Lung (tissue), 11 donors: ENCODE measurements at regions not wholly inside any gene's neighbourhood (a gene's known extent, or its start where the extent isn't known, plus 50 kb on each side); places are given as distances from the start of the nearest gene placed in this dataset.

ENCODE experiments used
- ATAC-seq: fragments of 200-7000 bp; cut with Tn5 transposase; one replicate; pipeline ENCODE4 v1.9.1; 2020; ENCODE audit warnings: moderate number of reproducible peaks; ENCODE audit not compliant: insufficient read depth, low FRiP score
- DNase-seq, 3 donors: peaks; one replicate each; pipeline ENCODE4 v3.0.0-alpha.2; 2013 to 2017
- H3K27ac ChIP-seq, 2 donors: one replicate each; pipeline ENCODE4 v1.5.1; 2013; ENCODE audit warnings: mild to moderate bottlenecking in 2 of 2, moderate library complexity in 2 of 2, control low read depth in 1 of 2, inconsistent platforms in 1 of 2, low read depth in 1 of 2, low read length in 1 of 2
- H3K27me3 ChIP-seq, 3 donors: one replicate each; pipeline ENCODE4 v1.5.1; 2013; ENCODE audit warnings: low read length in 2 of 3; ENCODE audit not compliant: control insufficient read depth in 3 of 3, insufficient read depth in 3 of 3
- H3K36me3 ChIP-seq, 4 donors: one replicate each; pipeline ENCODE4 v1.5.1; 2013; ENCODE audit warnings: low read length in 4 of 4, mild to moderate bottlenecking in 1 of 4, moderate library complexity in 1 of 4; ENCODE audit not compliant: control insufficient read depth in 4 of 4, insufficient read depth in 4 of 4
- H3K4me1 ChIP-seq, 5 donors: one replicate each; pipeline ENCODE4 v1.5.1; 2013; ENCODE audit warnings: low read length in 5 of 5, mild to moderate bottlenecking in 2 of 5, moderate library complexity in 1 of 5; ENCODE audit not compliant: control insufficient read depth in 5 of 5, insufficient read depth in 5 of 5
- H3K4me3 ChIP-seq: one replicate; pipeline ENCODE4 v1.5.1; 2013; ENCODE audit warnings: mild to moderate bottlenecking, control low read depth, moderate library complexity
- H3K9ac ChIP-seq, 2 donors: one replicate each; pipeline ENCODE4 v1.5.1; 2013; ENCODE audit warnings: low read length in 2 of 2, control low read depth in 1 of 2; ENCODE audit not compliant: insufficient read depth in 1 of 2
- H3K9me3 ChIP-seq, 4 donors: one replicate each; pipeline ENCODE4 v1.5.1; 2013; ENCODE audit warnings: low read length in 3 of 4, mild to moderate bottlenecking in 1 of 4, moderate library complexity in 1 of 4; ENCODE audit not compliant: control insufficient read depth in 4 of 4, insufficient read depth in 3 of 4
- WGBS, 2 donors: extraction: QIAGEN DNeasy Blood & Tissue Kit; methylation state at CpG; one replicate each; pipeline ENCODE4 v1.1.7; 2013; 5-methylcytosine and 5-hydroxymethylcytosine counted together
- TF ChIP-seq, protein P1 (sequence below): IDR thresholded peaks from 2 replicates; pipeline ENCODE4 v1.5.1; 2012; ENCODE audit warnings: mild to moderate bottlenecking; ENCODE audit errors: control extremely low read depth, extremely low read depth
- donor health status: control.
- donor health status: control.
- donor health status: Bipolar disorder and iron deficiency.
- donor health status: healthy.
- donor health status: DM: yes; HTN: yes; CAD: no.

GRCh38 chr10:3282674-3283017, 110.1 kb upstream of the PITRM1 start:
- no peaks in the 10 kb centered on the region for H3K36me3 ChIP-seq
- ATAC-seq (no peak), DNase-seq (no peak)
- H3K9ac ChIP-seq = no peak overlapping the region
- H3K4me1 ChIP-seq = peaks cover 0 to 8% (median 0%) of the 10 kb centered on the region in 5 donors
- no peak overlapping the region for H3K27ac ChIP-seq
- H3K4me3 ChIP-seq = no peak overlapping the region
- no peaks in the 10 kb centered on the region for H3K9me3 ChIP-seq
- WGBS, 2 donors = 91 to 96% methylated on average over 1 of the region's 1 CpG
- no peaks in the 10 kb centered on the region for H3K27me3 ChIP-seq
- TF ChIP-seq, protein P1, sequence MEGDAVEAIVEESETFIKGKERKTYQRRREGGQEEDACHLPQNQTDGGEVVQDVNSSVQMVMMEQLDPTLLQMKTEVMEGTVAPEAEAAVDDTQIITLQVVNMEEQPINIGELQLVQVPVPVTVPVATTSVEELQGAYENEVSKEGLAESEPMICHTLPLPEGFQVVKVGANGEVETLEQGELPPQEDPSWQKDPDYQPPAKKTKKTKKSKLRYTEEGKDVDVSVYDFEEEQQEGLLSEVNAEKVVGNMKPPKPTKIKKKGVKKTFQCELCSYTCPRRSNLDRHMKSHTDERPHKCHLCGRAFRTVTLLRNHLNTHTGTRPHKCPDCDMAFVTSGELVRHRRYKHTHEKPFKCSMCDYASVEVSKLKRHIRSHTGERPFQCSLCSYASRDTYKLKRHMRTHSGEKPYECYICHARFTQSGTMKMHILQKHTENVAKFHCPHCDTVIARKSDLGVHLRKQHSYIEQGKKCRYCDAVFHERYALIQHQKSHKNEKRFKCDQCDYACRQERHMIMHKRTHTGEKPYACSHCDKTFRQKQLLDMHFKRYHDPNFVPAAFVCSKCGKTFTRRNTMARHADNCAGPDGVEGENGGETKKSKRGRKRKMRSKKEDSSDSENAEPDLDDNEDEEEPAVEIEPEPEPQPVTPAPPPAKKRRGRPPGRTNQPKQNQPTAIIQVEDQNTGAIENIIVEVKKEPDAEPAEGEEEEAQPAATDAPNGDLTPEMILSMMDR = no peak

DNA sequence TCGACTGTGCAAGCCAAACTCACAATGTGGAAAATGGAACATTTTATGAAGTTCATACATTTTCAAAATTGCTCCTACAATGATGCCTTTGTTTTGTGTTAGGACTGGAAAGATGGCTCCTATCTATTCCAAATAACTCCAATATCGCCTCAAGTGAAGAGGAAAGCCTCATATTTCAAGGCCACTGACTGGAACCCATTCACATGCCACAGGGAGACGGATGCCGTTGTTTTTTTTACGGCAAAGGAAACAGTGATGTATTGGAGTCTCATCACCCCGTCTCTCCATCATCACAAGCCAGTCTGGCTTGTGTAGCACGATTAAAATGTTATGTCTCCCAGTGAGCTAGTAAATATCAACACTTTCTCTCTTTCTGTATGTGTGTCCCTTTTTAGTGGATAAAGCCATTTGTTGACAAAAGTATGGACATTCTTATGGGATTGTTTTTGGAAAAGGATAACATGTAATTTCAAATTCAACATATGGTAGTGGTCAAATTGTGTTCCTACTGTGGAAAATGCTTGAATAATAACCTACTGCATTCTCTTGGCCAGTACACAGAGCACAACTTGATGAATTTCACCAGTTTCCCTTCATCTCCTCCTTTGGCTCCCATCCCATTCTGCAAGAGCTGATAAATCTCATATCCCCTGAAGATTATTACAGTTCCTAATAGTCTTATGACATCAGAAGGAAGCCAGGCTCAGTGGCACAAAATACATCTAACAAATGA, 109.5 kb upstream of the PITRM1 start:
- H3K9me3 ChIP-seq = no peaks in the 10 kb centered on the region

GRCh38 chr10:3278771-3279170, 106.2 kb upstream of the PITRM1 start:
- Histone ChIP-seq H3K36me3 (no peaks in the 10 kb centered on the region), H3K27ac (no peak overlapping the region), H3K4me1 (peaks cover 0 to 8% (median 0%) of the 10 kb centered on the region in 5 donors), H3K9me3 (no peaks in the 10 kb centered on the region), H3K9ac (no peak overlapping the region), H3K27me3 (no peaks in the 10 kb centered on the region), H3K4me3 (no peak overlapping the region)
- DNase-seq (no peak), ATAC-seq (no peak)
- TF ChIP-seq, protein P1 = no peak
- 32 to 38% methylated on average over 2 of the region's 2 CpGs for WGBS, 2 donors

More for the DNA sequence above, 109.5 kb upstream of the PITRM1 start:
- TF ChIP-seq, protein P1 = no peak
- Histone ChIP-seq H3K4me1 (peaks cover 0 to 8% (median 0%) of the 10 kb centered on the region in 5 donors), H3K27ac (no peak overlapping the region), H3K36me3 (no peaks in the 10 kb centered on the region), H3K9ac (no peak overlapping the region), H3K4me3 (no peak overlapping the region), H3K27me3 (no peaks in the 10 kb centered on the region)
- WGBS, 2 donors = 69 to 81% methylated on average over 7 of the region's 7 CpGs
- DNase-seq = peak in 2 of 3 donors; percentile 56 to 71
- no peak for ATAC-seq

DNA sequence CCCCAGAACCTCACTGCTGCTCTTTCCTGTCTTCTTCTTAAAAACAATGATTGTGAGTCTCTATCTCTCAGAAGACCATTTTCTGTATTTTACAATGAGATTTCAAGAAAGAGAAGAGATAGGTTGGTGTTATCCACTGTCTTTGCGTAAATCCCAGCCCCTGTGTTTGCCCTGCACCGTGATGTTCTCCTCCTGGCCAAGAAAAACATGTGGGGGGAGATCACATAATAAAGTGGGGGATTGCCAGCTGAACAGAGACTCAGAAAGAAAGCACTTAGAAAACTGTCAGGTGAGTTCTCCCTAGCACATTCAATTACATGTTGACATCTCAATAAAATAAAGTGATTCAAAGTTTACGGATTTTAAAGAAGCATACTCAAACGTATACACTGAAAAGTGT, 105.0 kb upstream of the PITRM1 start:
- Histone ChIP-seq H3K4me1 (peaks cover 0 to 8% (median 0%) of the 10 kb centered on the region in 5 donors), H3K9ac (no peak overlapping the region), H3K27me3 (no peaks in the 10 kb centered on the region), H3K4me3 (no peak overlapping the region), H3K27ac (no peak overlapping the region), H3K36me3 (no peaks in the 10 kb centered on the region), H3K9me3 (no peaks in the 10 kb centered on the region)
- TF ChIP-seq, protein P1 = no peak
- ATAC-seq (no peak), DNase-seq (no peak)
- 89 to 91% methylated on average over 4 of the region's 4 CpGs for WGBS, 2 donors
